HG02763 (cell line): ENCODE measurements at regions not wholly inside any gene's neighbourhood (a gene's known extent, or its start where the extent isn't known, plus 50 kb on each side); places are given as distances from the start of the nearest gene placed in this dataset.

Experiments used
- ATAC-seq: cut with Tn5 transposase; IDR thresholded peaks from one replicate; pipeline ENCODE4 v1.9.1; 2021; ENCODE audit warnings: mild to moderate bottlenecking, moderate library complexity; ENCODE audit not compliant: unreplicated experiment

- no peak for ATAC-seq
Measured at GRCh38 chr1:106185089-106185488, 871.4 kb upstream of the PRMT6 start.

GRCh38 chr1:106189780-106190179 lies 866.7 kb upstream of the PRMT6 start:
- no peak for ATAC-seq

GRCh38 chr1:106194206-106194605 lies 862.3 kb upstream of the PRMT6 start:
- no peak for ATAC-seq

DNA sequence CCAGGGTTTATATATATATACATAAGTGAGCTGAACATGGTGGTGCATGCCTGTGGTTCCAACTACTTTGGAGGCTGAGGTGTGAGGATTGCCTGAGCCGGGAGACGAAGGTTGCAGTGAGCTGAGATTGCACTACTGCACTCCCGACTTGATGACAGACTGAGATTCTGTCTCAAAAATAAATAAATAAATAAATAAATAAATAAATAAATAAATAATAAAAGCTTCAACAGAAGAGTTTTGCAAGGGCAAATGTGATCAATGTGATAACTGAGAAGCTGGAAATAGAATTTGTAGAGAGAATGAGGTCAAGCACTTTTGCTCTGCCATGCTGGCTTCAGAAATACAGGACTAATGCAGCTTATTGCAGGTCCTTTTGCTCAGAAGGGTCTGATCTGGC lies 855.8 kb upstream of the PRMT6 start:
- ATAC-seq: no peak

DNA sequence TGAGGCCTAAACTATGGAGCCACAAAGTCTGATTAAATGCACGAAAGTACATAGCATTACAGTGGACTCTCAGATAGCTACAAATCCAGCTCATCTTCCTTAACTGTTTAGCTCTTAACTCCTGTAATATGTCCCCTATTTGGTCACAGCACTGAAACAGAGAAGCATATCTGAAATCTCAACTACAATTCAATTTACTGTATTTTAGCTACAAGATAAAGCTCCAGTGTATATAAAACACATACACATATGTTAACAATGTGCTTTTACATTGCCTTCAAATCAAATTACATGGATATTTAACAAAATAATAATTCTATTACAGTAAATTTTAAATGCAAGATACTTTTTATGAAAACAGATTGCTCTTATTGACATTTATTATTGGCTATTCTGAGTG lies 849.3 kb upstream of the PRMT6 start:
- ATAC-seq: no peak

- ATAC-seq: no peak
Measured at GRCh38 chr1:106217765-106218164, 838.7 kb upstream of the PRMT6 start.

DNA sequence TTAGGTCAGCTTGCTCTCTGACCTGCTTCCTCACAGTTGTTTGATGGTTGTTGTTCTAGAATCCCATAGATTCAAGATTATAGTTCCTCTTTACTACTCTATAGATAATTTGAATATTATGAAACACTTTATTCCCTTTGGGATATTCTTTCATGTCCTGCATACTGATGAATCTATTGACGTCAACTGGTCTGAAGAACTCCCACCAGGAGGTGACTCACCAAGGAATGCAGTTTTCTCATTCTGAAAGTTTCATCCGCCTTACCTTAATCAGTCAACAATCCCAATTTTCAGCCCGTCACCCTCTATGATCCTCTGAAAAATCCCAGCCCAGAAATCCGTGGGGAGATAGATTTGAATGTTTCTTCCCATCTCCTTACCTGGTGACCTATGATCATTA lies 834.1 kb upstream of the PRMT6 start:
- no peak for ATAC-seq

DNA sequence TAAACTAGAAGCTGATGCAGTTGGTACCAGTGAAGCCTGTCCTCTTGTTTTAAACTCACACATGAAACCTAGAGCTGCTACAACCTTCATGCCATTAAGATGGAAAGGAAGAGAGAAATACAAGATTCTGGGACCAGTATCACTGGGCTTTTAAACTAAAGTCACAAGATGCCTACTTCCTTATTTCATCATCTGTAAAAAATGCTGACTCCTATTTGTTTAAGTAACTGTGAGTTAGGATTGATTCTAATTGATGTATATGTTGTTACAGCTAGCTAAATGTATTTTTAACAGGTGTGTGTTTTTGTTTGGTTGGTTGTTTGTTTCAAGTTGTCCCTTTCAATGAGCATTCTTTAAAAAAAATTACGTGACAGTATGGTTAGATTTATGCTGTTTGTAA lies 833.3 kb upstream of the PRMT6 start:
- ATAC-seq: no peak

- ATAC-seq: no peak
Measured at GRCh38 chr1:106224426-106224825, 832.0 kb upstream of the PRMT6 start.

GRCh38 chr1:106225403-106225802 lies 831.1 kb upstream of the PRMT6 start:
- ATAC-seq: no peak

GRCh38 chr1:106226550-106226949 lies 829.9 kb upstream of the PRMT6 start:
- no peak for ATAC-seq

DNA sequence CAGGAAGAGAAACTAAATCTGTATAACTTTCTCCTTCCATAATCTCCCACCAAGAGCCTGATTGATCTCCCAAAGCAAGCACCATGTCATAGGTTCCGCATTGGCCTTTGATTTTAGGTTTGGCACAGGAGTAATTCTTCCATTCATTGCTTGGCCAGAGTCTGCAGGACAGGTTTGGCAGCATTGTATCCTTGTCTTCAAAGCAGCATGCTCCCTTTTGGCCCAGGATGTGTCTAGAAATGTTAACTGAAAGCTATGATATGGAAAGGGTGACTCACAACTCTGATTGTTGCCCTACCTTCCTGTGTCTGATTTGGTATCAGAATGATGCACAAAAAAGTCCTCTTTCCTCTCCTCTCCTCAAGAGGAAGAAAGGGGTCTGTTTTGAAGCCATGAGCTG lies 824.3 kb upstream of the PRMT6 start:
- no peak for ATAC-seq

DNA sequence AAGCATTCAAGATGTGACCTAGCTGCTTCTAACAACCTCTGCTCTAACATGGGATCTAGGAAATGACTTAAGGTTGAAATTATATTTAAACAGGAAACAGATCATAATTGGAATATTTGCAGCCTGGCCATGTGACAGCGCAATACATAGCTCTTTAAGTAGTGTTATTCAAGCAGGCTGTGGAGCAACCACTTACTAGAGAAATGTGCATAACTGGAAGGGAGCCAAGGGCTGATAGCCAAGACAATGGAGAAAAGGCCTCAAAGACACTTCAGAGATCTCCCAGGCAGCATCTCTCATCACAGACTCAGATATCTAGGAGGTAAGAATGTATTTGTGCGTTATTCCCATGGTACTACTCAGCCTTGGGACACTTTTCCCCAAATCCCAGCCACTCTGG lies 823.0 kb upstream of the PRMT6 start:
- ATAC-seq: no peak

GRCh38 chr1:106249365-106249764 lies 807.1 kb upstream of the PRMT6 start:
- no peak for ATAC-seq

- no peak for ATAC-seq
Measured at GRCh38 chr1:106249810-106250209, 806.7 kb upstream of the PRMT6 start.

- ATAC-seq: no peak
Measured at GRCh38 chr1:106254748-106255147, 801.7 kb upstream of the PRMT6 start.

DNA sequence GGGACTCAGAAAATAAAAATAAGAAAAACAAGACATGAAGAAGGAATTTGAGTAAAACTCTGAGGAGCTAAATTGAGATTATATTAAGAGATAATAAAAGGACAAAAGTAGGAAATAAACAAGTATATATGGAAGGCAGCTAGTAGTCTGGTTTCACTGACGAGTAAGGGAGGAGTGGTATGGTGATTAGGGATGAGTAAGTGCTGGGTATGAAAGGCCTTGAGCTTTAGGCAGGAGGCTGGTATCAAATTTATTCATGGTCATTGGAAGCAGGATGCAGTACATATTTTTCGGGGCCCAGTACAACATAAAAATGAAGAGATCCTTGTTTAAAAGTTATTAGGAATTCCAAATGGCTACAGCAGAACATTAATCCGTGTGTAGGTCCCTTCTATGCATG lies 789.7 kb upstream of the PRMT6 start:
- no peak for ATAC-seq

DNA sequence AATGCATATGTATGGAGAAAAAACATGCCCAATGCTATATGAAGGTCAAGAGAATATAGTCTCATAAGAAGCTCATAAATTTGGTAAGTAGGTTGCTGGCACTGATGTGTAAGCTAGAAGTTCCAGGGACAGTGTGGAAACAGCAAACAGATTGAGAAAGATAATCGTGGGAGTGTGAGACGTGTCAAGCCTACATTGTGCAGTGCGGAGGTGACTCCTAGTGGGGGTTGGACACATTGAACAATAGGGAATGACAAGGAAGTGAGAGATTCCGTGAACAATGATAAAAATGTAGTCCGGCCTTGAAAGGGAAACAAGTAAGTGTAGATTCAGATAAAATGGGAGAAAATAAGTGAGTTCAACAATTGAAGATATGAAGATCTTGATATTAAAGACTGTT lies 788.4 kb upstream of the PRMT6 start:
- ATAC-seq: no peak

GRCh38 chr1:106276871-106277270 lies 779.6 kb upstream of the PRMT6 start:
- no peak for ATAC-seq

- ATAC-seq: no peak
Measured at GRCh38 chr1:106277786-106278185, 778.7 kb upstream of the PRMT6 start.

- no peak for ATAC-seq
Measured at GRCh38 chr1:106278716-106279115, 777.8 kb upstream of the PRMT6 start.

DNA sequence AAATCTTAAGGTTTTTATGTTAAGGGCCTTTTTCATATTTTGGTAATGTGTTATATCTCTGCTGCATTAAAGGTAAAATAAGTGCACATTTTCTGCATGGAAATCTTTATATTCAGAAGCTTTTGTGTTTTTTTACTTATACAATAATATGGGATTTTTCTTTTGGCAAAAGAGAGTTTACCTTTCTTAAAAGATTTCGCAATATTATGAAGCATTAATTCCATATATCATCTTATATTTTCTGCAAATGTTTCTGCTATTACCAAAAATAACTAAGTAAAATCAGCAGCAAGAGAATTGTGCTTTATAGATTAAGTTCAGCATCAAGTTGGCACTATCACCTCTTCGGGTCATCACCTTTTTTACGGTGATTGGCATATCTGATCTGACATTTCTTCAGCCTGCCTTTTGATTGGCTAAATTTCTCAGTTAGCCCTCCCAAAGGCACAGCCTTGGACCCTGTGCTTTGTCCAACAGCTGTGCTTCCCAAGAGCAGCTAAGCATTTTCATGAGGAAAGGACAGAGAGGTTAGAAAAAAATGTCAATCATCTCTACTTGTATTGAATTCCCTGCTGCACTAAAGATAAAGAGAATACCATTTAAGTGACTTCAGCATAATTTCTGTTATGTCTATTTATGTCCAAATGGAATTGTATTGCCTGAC lies 767.1 kb upstream of the PRMT6 start:
- ATAC-seq: no peak

GRCh38 chr1:106290805-106291501 lies 765.5 kb upstream of the PRMT6 start:
- no peak for ATAC-seq
